ENCODE measurements at regions not wholly inside any gene's neighbourhood (a gene's known extent, or its start where the extent isn't known, plus 50 kb on each side); places are given as distances from the start of the nearest gene placed in this dataset.
A peak's percentile ranks its signal among the peaks of the same experiment; 100 is the strongest.
"Not testable (repeated sequence)": the region's sequence is repeated elsewhere in the genome, so short reads cannot be mapped to it uniquely, and the experiment has no call there.

GRCh38 chr7:96770758-96771157 lies 61.1 kb upstream of the SEM1 start:
- no peak for DNase-seq (ENCODE audit: low spot score)
- intact Hi-C loops (cut with DNase I) = no loop called here
- no peak for ATAC-seq

- no peak for ATAC-seq
- no peak for DNase-seq (ENCODE audit: low spot score)
- intact Hi-C loops (cut with DNase I) = no loop called here
Observed at GRCh38 chr7:96772139-96772694, 62.6 kb upstream of the SEM1 start.

- ATAC-seq (no peak), DNase-seq (ENCODE audit: low spot score) (no peak)
- intact Hi-C loops (cut with DNase I) = no loop called here
Observed at GRCh38 chr7:96773483-96773882, 63.8 kb upstream of the SEM1 start.

DNA sequence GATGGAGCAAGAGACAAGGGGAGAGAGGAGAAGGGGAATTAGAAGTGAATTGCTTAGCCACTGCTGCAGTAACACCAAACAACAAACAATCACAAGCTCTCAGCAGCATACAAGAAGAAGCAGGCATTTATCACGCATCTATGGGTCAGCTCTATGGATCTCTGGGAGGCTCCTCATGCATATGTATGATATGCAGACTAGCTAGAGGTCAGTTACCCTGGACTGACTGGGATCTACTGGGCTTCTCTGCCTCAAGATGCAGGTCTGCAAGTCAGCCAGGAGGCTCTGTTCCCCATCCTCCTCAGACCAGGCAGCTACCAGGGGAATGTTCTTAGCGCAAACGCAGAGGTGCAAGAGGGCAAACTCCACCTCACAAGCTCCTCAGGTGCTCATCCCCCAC lies 64.7 kb upstream of the SEM1 start:
- DNase-seq (ENCODE audit: low spot score) (no peak), ATAC-seq (no peak)
- intact Hi-C loops (cut with DNase I) = no loop called here

GRCh38 chr7:96775046-96775445 lies 65.4 kb upstream of the SEM1 start:
- no peak for DNase-seq (ENCODE audit: low spot score)
- no peak for ATAC-seq
- intact Hi-C loops (cut with DNase I) = no loop called here

- no peak for DNase-seq (ENCODE audit: low spot score)
- ATAC-seq = no peak
- intact Hi-C loops (cut with DNase I) = no loop called here
Observed at GRCh38 chr7:96778263-96778662, 68.6 kb upstream of the SEM1 start.

DNA sequence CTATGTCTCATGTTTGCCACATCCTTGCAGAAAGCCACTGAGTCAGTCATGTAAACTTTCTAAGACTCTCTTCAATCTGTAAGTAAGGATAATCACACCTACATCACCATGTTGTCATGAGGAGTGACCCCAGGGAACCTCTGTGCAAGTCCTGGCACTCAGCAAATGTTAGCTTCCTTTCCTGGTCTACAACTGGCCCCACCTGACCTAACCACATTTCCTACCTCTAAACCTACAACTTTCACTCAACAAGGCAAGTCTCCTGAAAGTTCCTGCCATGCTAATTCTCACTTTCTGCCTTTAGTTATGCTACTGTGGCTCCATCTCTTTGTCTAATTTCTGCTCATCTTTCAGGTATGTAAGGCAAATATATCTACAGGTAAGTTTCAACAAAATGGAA lies 72.3 kb upstream of the SEM1 start:
- ATAC-seq (no peak), DNase-seq (ENCODE audit: low spot score) (no peak)
- intact Hi-C loops (cut with DNase I) = no loop called here

DNA sequence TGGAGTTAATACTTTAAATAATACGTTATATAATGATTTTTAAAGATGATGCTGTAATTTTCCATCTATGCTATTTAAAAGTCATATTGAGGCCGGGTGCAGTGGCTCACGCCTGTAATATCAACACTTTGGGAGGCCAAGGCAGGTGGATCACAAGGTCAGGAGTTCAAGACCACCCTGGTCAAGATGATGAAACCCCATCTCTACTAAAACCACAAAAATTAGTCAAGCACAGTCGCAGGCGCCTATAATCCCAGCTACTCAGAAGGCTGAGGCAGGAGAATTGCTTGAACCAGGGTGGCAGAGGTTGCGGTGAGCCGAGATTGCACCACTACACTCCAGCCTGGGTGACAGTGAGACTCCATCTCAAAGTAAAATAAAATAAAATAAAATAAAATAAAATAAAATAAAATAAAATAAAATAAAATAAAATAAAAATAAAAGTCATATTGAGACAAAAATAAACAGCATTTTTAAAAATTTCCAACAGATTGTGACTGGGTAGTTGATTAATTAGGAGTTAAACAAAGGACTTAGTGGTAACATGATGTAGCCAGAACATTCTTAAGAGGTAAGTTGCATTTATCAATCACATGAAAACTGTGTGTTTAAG lies 73.1 kb upstream of the SEM1 start:
- ATAC-seq; DNase-seq (ENCODE audit: low spot score); intact Hi-C loops (cut with DNase I): not testable (repeated sequence)

- no peak for ATAC-seq
- intact Hi-C loops (cut with DNase I) = no loop called here
- DNase-seq (ENCODE audit: low spot score) = no peak
Observed at GRCh38 chr7:96784597-96784996, 75.0 kb upstream of the SEM1 start.

- intact Hi-C loops (cut with DNase I) = no loop called here
- ATAC-seq (peak; percentile 28), DNase-seq (ENCODE audit: low spot score) (no peak)
Observed at GRCh38 chr7:96786261-96786997, 76.8 kb upstream of the SEM1 start.

- no peak for DNase-seq (ENCODE audit: low spot score)
- ATAC-seq = no peak
- intact Hi-C loops (cut with DNase I) = no loop called here
Observed at GRCh38 chr7:96786998-96787395, 77.4 kb upstream of the SEM1 start.

- DNase-seq (ENCODE audit: low spot score) (no peak), ATAC-seq (no peak)
- intact Hi-C loops (cut with DNase I) = no loop called here
Observed at GRCh38 chr7:96789914-96790313, 80.3 kb upstream of the SEM1 start.

GRCh38 chr7:96792115-96792514 lies 82.5 kb upstream of the SEM1 start:
- ATAC-seq = no peak
- intact Hi-C loops (cut with DNase I) = no loop called here

DNA sequence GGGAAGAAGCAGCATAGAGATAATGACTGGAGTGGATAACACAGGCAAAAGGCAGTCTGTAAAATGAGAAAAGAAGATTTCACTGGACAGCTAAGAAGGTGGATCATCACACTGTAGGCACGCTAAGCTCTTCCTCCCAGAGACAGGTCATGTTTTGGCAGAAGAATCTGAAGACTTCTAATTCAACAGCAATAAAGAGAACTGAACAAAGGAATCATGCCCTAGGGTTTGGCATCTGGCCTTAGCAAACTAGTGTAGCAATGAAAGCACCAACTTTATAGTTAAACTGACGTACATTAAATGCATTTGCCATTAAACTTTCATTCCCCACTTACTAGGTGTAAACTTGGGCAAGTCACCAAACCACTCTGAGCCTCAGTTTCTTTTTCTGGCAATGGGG lies 84.4 kb upstream of the SEM1 start:
- no peak for DNase-seq (ENCODE audit: low spot score)
- intact Hi-C loops (cut with DNase I) = no loop called here
- no peak for ATAC-seq

More at GRCh38 chr7:96792115-96792514, 82.5 kb upstream of the SEM1 start:
- no peak for DNase-seq (ENCODE audit: low spot score)

DNA sequence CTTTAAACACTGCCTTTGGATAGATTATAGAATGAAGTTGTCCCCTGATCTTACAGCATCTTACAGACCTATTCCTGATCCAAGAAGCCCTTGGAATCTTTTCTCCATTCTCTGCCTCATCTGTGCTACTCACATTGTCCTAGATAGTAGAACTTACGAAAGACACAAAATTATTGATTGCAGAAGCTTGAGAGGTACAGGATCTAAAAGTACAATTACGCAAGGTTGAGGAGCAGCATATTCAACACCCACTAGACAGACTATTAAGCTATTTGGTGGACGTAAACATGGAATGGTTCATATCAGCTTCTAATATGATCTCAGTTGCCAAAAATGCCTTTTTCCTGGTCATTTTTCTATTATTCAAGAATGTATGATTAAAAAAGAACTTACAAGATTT lies 90.5 kb upstream of the SEM1 start:
- no peak for ATAC-seq
- intact Hi-C loops (cut with DNase I) = no loop called here
- DNase-seq (ENCODE audit: low spot score) = no peak

DNA sequence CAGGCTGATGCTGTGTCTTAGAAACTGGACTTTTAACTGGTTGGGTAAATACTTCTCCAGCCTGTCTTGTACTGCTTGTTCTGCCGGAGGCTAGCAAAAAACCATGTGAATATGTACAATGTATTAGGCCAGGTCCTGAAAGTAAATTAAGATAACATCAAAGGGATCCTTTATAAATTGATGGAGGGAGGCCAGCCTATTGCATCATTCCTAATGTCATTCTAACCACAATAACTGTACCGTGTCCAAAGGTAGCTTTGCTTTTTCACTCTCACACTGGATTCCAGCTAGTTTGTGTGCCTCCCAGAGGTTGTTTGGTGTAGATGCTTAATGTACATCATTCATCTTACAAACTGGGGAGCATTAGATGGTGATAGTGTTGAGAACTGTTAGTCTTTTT lies 91.2 kb upstream of the SEM1 start:
- no peak for DNase-seq (ENCODE audit: low spot score)
- intact Hi-C loops (cut with DNase I) = no loop called here
- ATAC-seq = no peak

GRCh38 chr7:96819111-96819700 lies 109.6 kb upstream of the SEM1 start:
- no peak for DNase-seq (ENCODE audit: low spot score)
- no peak for ATAC-seq
- intact Hi-C loops (cut with DNase I) = no loop called here

- ATAC-seq; DNase-seq (ENCODE audit: low spot score); intact Hi-C loops (cut with DNase I): not testable (repeated sequence)
Observed at GRCh38 chr7:96821131-96821530, 111.5 kb upstream of the SEM1 start.

DNA sequence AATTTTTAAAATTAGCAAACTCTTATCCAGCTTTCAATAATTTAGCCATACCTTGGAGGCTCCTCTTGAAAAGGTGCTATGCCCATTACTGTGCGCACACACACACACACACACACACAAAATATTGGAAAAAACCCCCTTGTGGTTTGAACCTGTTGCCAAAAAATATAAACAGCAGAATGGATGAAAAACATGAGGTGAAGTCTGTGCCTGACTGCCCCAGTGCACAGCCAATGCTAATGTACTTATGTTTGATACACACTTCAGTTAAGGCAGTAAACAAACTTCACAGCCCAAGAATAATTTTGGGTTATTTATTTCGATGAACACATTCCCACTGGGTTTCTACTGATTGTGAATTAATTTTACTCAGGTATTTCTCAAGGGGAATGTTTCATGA lies 113.2 kb upstream of the SEM1 start:
- intact Hi-C loops (cut with DNase I) = no loop called here
- DNase-seq (ENCODE audit: low spot score) = no peak
- ATAC-seq = no peak

DNA sequence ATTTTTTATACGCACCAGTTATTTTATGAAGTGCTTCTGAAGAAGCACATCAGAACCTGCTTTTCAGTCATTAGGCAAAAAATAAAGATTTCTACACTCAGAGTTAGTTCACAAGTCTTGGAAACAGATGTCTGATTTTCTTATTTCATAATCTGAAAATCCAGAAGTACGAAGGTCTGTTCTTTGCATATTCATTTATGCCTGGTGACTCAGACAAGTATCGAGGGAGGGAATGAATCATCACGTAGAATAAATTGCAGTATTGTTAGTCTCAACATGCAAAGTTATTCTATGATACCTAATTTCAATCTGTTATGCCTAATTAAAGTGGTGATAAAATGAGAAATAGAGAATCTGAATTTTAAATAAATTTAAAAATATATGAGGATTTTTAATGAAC lies 113.6 kb upstream of the SEM1 start:
- ATAC-seq (peak; percentile 84), DNase-seq (ENCODE audit: low spot score) (no peak)
- intact Hi-C loops (cut with DNase I) = no loop called here
